GM23338 (cell line): ENCODE measurements at regions not wholly inside any gene's neighbourhood (a gene's known extent, or its start where the extent isn't known, plus 50 kb on each side); places are given as distances from the start of the nearest gene placed in this dataset.

Source experiments
- ATAC-seq: fragments of 200-7000 bp; cut with Tn5 transposase; 3 replicates; pipeline ENCODE4 v1.9.1; 2020
- DNase-seq: peaks from one replicate; pipeline ENCODE4 v3.0.0-alpha.2; 2015; ENCODE audit warnings: low spot score
- H2AFZ ChIP-seq: fragments of 200-600 bp; sonication (generic); 2 replicates; pipeline ENCODE4 v1.8.0; 2016; ENCODE audit warnings: antibody characterized with exemption, mild to moderate bottlenecking, moderate library complexity
- H3F3A ChIP-seq: fragments of 200-600 bp; sonication (generic); replicated peaks from 2 replicates; pipeline ENCODE4 v1.8.0; 2017; ENCODE audit warnings: antibody characterized with exemption, mixed run types, low read depth
- H3K27ac ChIP-seq: fragments of 200-600 bp; sonication (generic); 2 replicates; pipeline ENCODE4 v1.6.1; 2016; ENCODE audit warnings: low read depth
- H3K27me3 ChIP-seq: fragments of 200-600 bp; sonication (generic); 2 replicates; pipeline ENCODE4 v1.8.0; 2016; ENCODE audit warnings: mild to moderate bottlenecking, mixed run types, moderate library complexity; ENCODE audit not compliant: insufficient read depth
- H3K36me3 ChIP-seq: fragments of 200-600 bp; sonication (generic); 2 replicates; pipeline ENCODE4 v1.8.0; 2016; ENCODE audit warnings: mild to moderate bottlenecking; ENCODE audit not compliant: insufficient read depth
- H3K4me1 ChIP-seq: fragments of 200-600 bp; sonication (generic); 2 replicates; pipeline ENCODE4 v1.8.0; 2016; ENCODE audit warnings: mild to moderate bottlenecking, moderate library complexity; ENCODE audit not compliant: insufficient read depth
- H3K4me2 ChIP-seq: fragments of 200-600 bp; sonication (generic); 2 replicates; pipeline ENCODE4 v1.7.1; 2017; ENCODE audit warnings: mixed run types
- H3K4me3 ChIP-seq: fragments of 200-600 bp; sonication (generic); 2 replicates; pipeline ENCODE4 v1.6.1; 2016; ENCODE audit warnings: mixed run types
- H3K79me2 ChIP-seq: fragments of 200-600 bp; sonication (generic); replicated peaks from 2 replicates; pipeline ENCODE4 v1.8.0; 2017; ENCODE audit warnings: mild to moderate bottlenecking; ENCODE audit not compliant: insufficient read depth
- H3K9me2 ChIP-seq: fragments of 200-600 bp; sonication (generic); 2 replicates; pipeline ENCODE4 v1.8.0; 2017; ENCODE audit not compliant: insufficient read depth
- H4K20me1 ChIP-seq: fragments of 200-600 bp; sonication (generic); replicated peaks from 2 replicates; pipeline ENCODE4 v1.8.0; 2017; ENCODE audit warnings: mild to moderate bottlenecking; ENCODE audit not compliant: insufficient read depth
- H3K27ac Mint-ChIP-seq: 2 replicates; pipeline ENCODE4 v1.8.0; 2020; ENCODE audit warnings: inconsistent platforms, mild to moderate bottlenecking, moderate library complexity, mixed read lengths
- H3K27me3 Mint-ChIP-seq: 3 replicates; pipeline ENCODE4 v1.8.0; 2022; ENCODE audit warnings: low read depth, mild to moderate bottlenecking, moderate library complexity, mixed read lengths, inconsistent platforms; ENCODE audit not compliant: insufficient read depth, poor library complexity
- H3K36me3 Mint-ChIP-seq: 3 replicates; pipeline ENCODE4 v1.8.0; 2021; ENCODE audit warnings: low read depth, mild to moderate bottlenecking, inconsistent platforms, moderate library complexity, mixed read lengths
- H3K4me1 Mint-ChIP-seq: 3 replicates; pipeline ENCODE4 v1.8.0; 2020; ENCODE audit warnings: mild to moderate bottlenecking, inconsistent platforms, mixed read lengths
- H3K4me3 Mint-ChIP-seq: 3 replicates; pipeline ENCODE4 v1.8.0; 2021; ENCODE audit warnings: moderate library complexity, mild to moderate bottlenecking, inconsistent platforms, mixed read lengths
- H3K9me3 Mint-ChIP-seq: 3 replicates; pipeline ENCODE4 v1.8.0; 2020; ENCODE audit warnings: moderate library complexity, mild to moderate bottlenecking, inconsistent platforms, mixed read lengths
- CREB1 ChIP-seq: fragments of 250-450 bp; sonication (Bioruptor Pico); IDR thresholded peaks from 2 replicates; pipeline ENCODE4 v1.5.0; 2020; ENCODE audit warnings: low read depth, mild to moderate bottlenecking, moderate library complexity
- CTCF ChIP-seq, 2 experiments: fragments of 200-600 bp in 1 of 2; sonication (generic) in 1 of 2; conservative IDR thresholded peaks; 2 replicates each; pipeline versions ENCODE4 v1.5.1 to v1.6.1; 2016 to 2017; ENCODE audit warnings: antibody characterized with exemption in 2 of 2, low read depth in 2 of 2, mild to moderate bottlenecking in 2 of 2, moderate library complexity in 1 of 2
- ETS1 ChIP-seq: IDR thresholded peaks from 2 replicates; pipeline ENCODE4 v1.6.1; 2016; ENCODE audit warnings: antibody characterized with exemption
- EZH2phosphoT487 ChIP-seq: fragments of 200-600 bp; sonication (generic); IDR thresholded peaks from one replicate; pipeline ENCODE4 v1.8.1; 2018; ENCODE audit warnings: antibody characterized with exemption; ENCODE audit not compliant: unreplicated experiment
- JUNB ChIP-seq: IDR thresholded peaks from one replicate; pipeline ENCODE4 v1.6.1; 2016; ENCODE audit warnings: antibody characterized with exemption; ENCODE audit not compliant: unreplicated experiment
- POLR2AphosphoS5 ChIP-seq: IDR thresholded peaks from 2 replicates; pipeline ENCODE4 v1.6.1; 2016; ENCODE audit warnings: antibody characterized with exemption, low read depth
- REST ChIP-seq: IDR thresholded peaks from one replicate; pipeline ENCODE4 v1.6.1; 2018; ENCODE audit warnings: antibody characterized with exemption; ENCODE audit not compliant: unreplicated experiment
- STAT1 ChIP-seq: IDR thresholded peaks from one replicate; pipeline ENCODE4 v1.6.1; 2016; ENCODE audit warnings: antibody characterized with exemption; ENCODE audit not compliant: unreplicated experiment
- ZNF114 ChIP-seq: fragments of 250-450 bp; sonication (Bioruptor Pico); IDR thresholded peaks from 2 replicates; pipeline ENCODE4 v1.5.0; 2020; ENCODE audit warnings: mild to moderate bottlenecking, moderate library complexity
- ZNF331 ChIP-seq: fragments of 250-450 bp; sonication (Bioruptor Pico); IDR thresholded peaks from 2 replicates; pipeline ENCODE4 v1.5.0; 2020; ENCODE audit warnings: low read depth, mild to moderate bottlenecking, moderate library complexity

GRCh38 chr3:178028933-178029332, 507.3 kb upstream of the KCNMB2 start (continued):
- TF ChIP-seq POLR2AphosphoS5 (no peak), CTCF (conservative IDR thresholded peaks at IDR 0.05; ENCODE audit: low read depth in 2 of 2) (no peak), JUNB (no peak)

- Mint-ChIP-seq H3K9me3 (no peaks in the 10 kb centered on the region), H3K4me1 (no peaks in the 10 kb centered on the region), H3K27me3 (no peaks in the 10 kb centered on the region), H3K27ac (no peak overlapping the region), H3K4me3 (no peak overlapping the region), H3K36me3 (no peaks in the 10 kb centered on the region)
- no peak for ATAC-seq
- no peaks in the 10 kb centered on the region for H3K4me1 ChIP-seq
- no peak overlapping the region for H3K4me2 ChIP-seq
- H3K79me2 ChIP-seq: no peaks in the 10 kb centered on the region
- no peak overlapping the region for H3K27ac ChIP-seq
- TF ChIP-seq EZH2phosphoT487 (no peak), REST (no peak), ZNF114 (CRISPR knock-in tag) (no peak), STAT1 (no peak), POLR2AphosphoS5 (no peak), JUNB (no peak), CREB1 (CRISPR knock-in tag) (no peak), ZNF331 (CRISPR knock-in tag) (no peak), ETS1 (no peak)
- no peak overlapping the region for H2AFZ ChIP-seq
- no peak for DNase-seq
- H3K27me3 ChIP-seq: no peaks in the 10 kb centered on the region
- no peaks in the 10 kb centered on the region for H3F3A ChIP-seq
- H3K36me3 ChIP-seq: no peaks in the 10 kb centered on the region
- H3K4me3 ChIP-seq: no peak overlapping the region
- no peaks in the 10 kb centered on the region for H3K9me2 ChIP-seq
- no peaks in the 10 kb centered on the region for H4K20me1 ChIP-seq
Observed at GRCh38 chr3:178036451-178037144, 499.6 kb upstream of the KCNMB2 start.
